ENCODE measurements at regions not wholly inside any gene's neighbourhood (a gene's known extent, or its start where the extent isn't known, plus 50 kb on each side); places are given as distances from the start of the nearest gene placed in this dataset.

GRCh38 chr10:2471811-2472210 is 595.5 kb upstream of the PFKP start:
- DNase-seq (ENCODE audit: low read depth in 1 of 2, low spot score in 1 of 2), result no peak

GRCh38 chr10:2469802-2470201 is 597.5 kb upstream of the PFKP start:
- DNase-seq (ENCODE audit: low read depth in 1 of 2, low spot score in 1 of 2), result no peak

GRCh38 chr10:2464483-2464882 is 602.9 kb upstream of the PFKP start:
- DNase-seq (ENCODE audit: low read depth in 1 of 2, low spot score in 1 of 2), result no peak

GRCh38 chr10:2463316-2463715 is 604.0 kb upstream of the PFKP start:
- DNase-seq (ENCODE audit: low read depth in 1 of 2, low spot score in 1 of 2), result no peak

- DNase-seq (ENCODE audit: low read depth in 1 of 2, low spot score in 1 of 2), result no peak
These were observed 604.8 kb upstream of the PFKP start for GRCh38 chr10:2462581-2462980.

- DNase-seq (ENCODE audit: low read depth in 1 of 2, low spot score in 1 of 2), result no peak
These were observed 606.5 kb upstream of the PFKP start for GRCh38 chr10:2460812-2461211.

GRCh38 chr10:2459713-2460112 is 607.6 kb upstream of the PFKP start:
- DNase-seq (ENCODE audit: low read depth in 1 of 2, low spot score in 1 of 2), result no peak

- no peak for DNase-seq (ENCODE audit: low read depth in 1 of 2, low spot score in 1 of 2)
These were observed 610.5 kb upstream of the PFKP start for GRCh38 chr10:2456834-2457233.

GRCh38 chr10:2445370-2445769 is 622.0 kb upstream of the PFKP start:
- no peak for DNase-seq (ENCODE audit: low read depth in 1 of 2, low spot score in 1 of 2)

GRCh38 chr10:2439983-2440382 is 627.4 kb upstream of the PFKP start:
- DNase-seq (ENCODE audit: low read depth in 1 of 2, low spot score in 1 of 2), result no peak

- no peak for DNase-seq (ENCODE audit: low read depth in 1 of 2, low spot score in 1 of 2)
These were observed 628.3 kb upstream of the PFKP start for GRCh38 chr10:2439000-2439399.

GRCh38 chr10:2438248-2438939 is 629.0 kb upstream of the PFKP start:
- no peak for DNase-seq (ENCODE audit: low read depth in 1 of 2, low spot score in 1 of 2)

- DNase-seq (ENCODE audit: low read depth in 1 of 2, low spot score in 1 of 2), result no peak
These were observed 630.4 kb upstream of the PFKP start for GRCh38 chr10:2436933-2437332.

GRCh38 chr10:2431961-2432360 is 635.4 kb upstream of the PFKP start:
- DNase-seq (ENCODE audit: low read depth in 1 of 2, low spot score in 1 of 2), result no peak

- DNase-seq (ENCODE audit: low read depth in 1 of 2, low spot score in 1 of 2), result no peak
These were observed 639.9 kb upstream of the PFKP start for GRCh38 chr10:2427412-2427811.

- no peak for DNase-seq (ENCODE audit: low read depth in 1 of 2, low spot score in 1 of 2)
These were observed 642.0 kb upstream of the PFKP start for GRCh38 chr10:2425320-2425719.

- no peak for DNase-seq (ENCODE audit: low read depth in 1 of 2, low spot score in 1 of 2)
These were observed 652.8 kb upstream of the PFKP start for GRCh38 chr10:2414562-2414961.

- no peak for DNase-seq (ENCODE audit: low read depth in 1 of 2, low spot score in 1 of 2)
These were observed 653.3 kb upstream of the PFKP start for GRCh38 chr10:2414039-2414438.

GRCh38 chr10:2410049-2410448 is 657.3 kb upstream of the PFKP start:
- no peak for DNase-seq (ENCODE audit: low read depth in 1 of 2, low spot score in 1 of 2)

- no peak for DNase-seq (ENCODE audit: low read depth in 1 of 2, low spot score in 1 of 2)
These were observed 664.1 kb upstream of the ADARB2 start for GRCh38 chr10:2401459-2401858.

GRCh38 chr10:2399482-2399881 is 662.2 kb upstream of the ADARB2 start:
- no peak for DNase-seq (ENCODE audit: low read depth in 1 of 2, low spot score in 1 of 2)

GRCh38 chr10:2392145-2392812 is 655.0 kb upstream of the ADARB2 start:
- no peak for DNase-seq (ENCODE audit: low read depth in 1 of 2, low spot score in 1 of 2)

GRCh38 chr10:2387672-2388071 is 650.3 kb upstream of the ADARB2 start:
- no peak for DNase-seq (ENCODE audit: low read depth in 1 of 2, low spot score in 1 of 2)

Measured in activated T-helper 1 cell treated with anti-CD3 and anti-CD28 coated beads, Interleukin-2, amount 50 U/mL, for 16 hours (primary cell).